Subcutaneous abdominal adipose tissue (tissue), 5 donors: ENCODE measurements at regions not wholly inside any gene's neighbourhood (a gene's known extent, or its start where the extent isn't known, plus 50 kb on each side); places are given as distances from the start of the nearest gene placed in this dataset.

Experiments
- H3K27ac ChIP-seq: one replicate; pipeline ENCODE4 v1.7.0; 2013; ENCODE audit warnings: low read depth, mild to moderate bottlenecking, inconsistent platforms, low read length, moderate library complexity
- H3K27me3 ChIP-seq, 5 donors: one replicate each; pipeline ENCODE4 v1.7.0; 2013; ENCODE audit warnings: low read length in 5 of 5, inconsistent platforms in 1 of 5; ENCODE audit not compliant: control insufficient read depth in 5 of 5, insufficient read depth in 4 of 5
- H3K36me3 ChIP-seq, 5 donors: one replicate each; pipeline ENCODE4 v1.7.0; 2013; ENCODE audit warnings: low read length in 5 of 5; ENCODE audit not compliant: control insufficient read depth in 5 of 5, insufficient read depth in 5 of 5
- H3K4me1 ChIP-seq, 5 donors: one replicate each; pipeline ENCODE4 v1.7.0; 2013; ENCODE audit warnings: low read length in 5 of 5, mild to moderate bottlenecking in 3 of 5, moderate library complexity in 1 of 5; ENCODE audit not compliant: control insufficient read depth in 5 of 5, insufficient read depth in 5 of 5
- H3K4me3 ChIP-seq, 5 donors: one replicate each; pipeline ENCODE4 v1.7.0; 2013; ENCODE audit warnings: low read length in 5 of 5, low read depth in 1 of 5
- H3K9ac ChIP-seq, 5 donors: one replicate each; pipeline ENCODE4 v1.7.0; 2013; ENCODE audit warnings: low read length in 5 of 5, mild to moderate bottlenecking in 4 of 5, moderate library complexity in 3 of 5
- H3K9me3 ChIP-seq, 5 donors: one replicate each; pipeline ENCODE4 v1.7.0; 2013; ENCODE audit warnings: low read length in 5 of 5; ENCODE audit not compliant: control insufficient read depth in 5 of 5
- donor health status: healthy.
- donor health status: healthy.
- donor health status: healthy.
- donor health status: healthy.
- donor health status: healthy.

GRCh38 chr6:105886066-105886813, 199.9 kb upstream of the PRDM1 start:
- H3K4me3 ChIP-seq, result no peak overlapping the region
- H3K9ac ChIP-seq, result no peak overlapping the region
- H3K9me3 ChIP-seq, result peaks cover 0 to 3% (median 0%) of the 10 kb centered on the region in 5 donors
- no peaks in the 10 kb centered on the region for H3K27me3 ChIP-seq
- H3K36me3 ChIP-seq, result no peaks in the 10 kb centered on the region
- peaks cover 0 to 20% (median 10%) of the 10 kb centered on the region in 5 donors for H3K4me1 ChIP-seq
- no peak overlapping the region for H3K27ac ChIP-seq

GRCh38 chr6:105884426-105884825, 201.7 kb upstream of the PRDM1 start:
- H3K27ac ChIP-seq, result no peak overlapping the region
- no peaks in the 10 kb centered on the region for H3K27me3 ChIP-seq
- no peak overlapping the region for H3K4me3 ChIP-seq
- H3K36me3 ChIP-seq, result no peaks in the 10 kb centered on the region
- H3K9me3 ChIP-seq, result no peaks in the 10 kb centered on the region
- H3K4me1 ChIP-seq, result peaks cover 0 to 20% (median 10%) of the 10 kb centered on the region in 5 donors
- no peak overlapping the region for H3K9ac ChIP-seq

GRCh38 chr6:105884011-105884410, 202.1 kb upstream of the PRDM1 start:
- Histone ChIP-seq H3K9me3 (no peaks in the 10 kb centered on the region), H3K4me1 (peaks cover 0 to 20% (median 10%) of the 10 kb centered on the region in 5 donors), H3K9ac (no peak overlapping the region), H3K27me3 (no peaks in the 10 kb centered on the region), H3K4me3 (no peak overlapping the region), H3K36me3 (no peaks in the 10 kb centered on the region), H3K27ac (no peak overlapping the region)

GRCh38 chr6:105882828-105883227, 203.3 kb upstream of the PRDM1 start:
- H3K27ac ChIP-seq, result no peak overlapping the region
- no peaks in the 10 kb centered on the region for H3K36me3 ChIP-seq
- H3K27me3 ChIP-seq, result no peaks in the 10 kb centered on the region
- peaks cover 0 to 20% (median 10%) of the 10 kb centered on the region in 5 donors for H3K4me1 ChIP-seq
- H3K4me3 ChIP-seq, result no peak overlapping the region
- H3K9ac ChIP-seq, result no peak overlapping the region
- H3K9me3 ChIP-seq, result no peaks in the 10 kb centered on the region

- peaks cover 0 to 20% (median 10%) of the 10 kb centered on the region in 5 donors for H3K4me1 ChIP-seq
- no peak overlapping the region for H3K9ac ChIP-seq
- no peak overlapping the region for H3K4me3 ChIP-seq
- H3K9me3 ChIP-seq, result no peaks in the 10 kb centered on the region
- H3K27ac ChIP-seq, result no peak overlapping the region
- no peaks in the 10 kb centered on the region for H3K27me3 ChIP-seq
- no peaks in the 10 kb centered on the region for H3K36me3 ChIP-seq
Observed at GRCh38 chr6:105882121-105882803, 203.9 kb upstream of the PRDM1 start.

GRCh38 chr6:105881608-105882007, 204.5 kb upstream of the PRDM1 start:
- peaks cover 0 to 20% (median 10%) of the 10 kb centered on the region in 5 donors for H3K4me1 ChIP-seq
- no peaks in the 10 kb centered on the region for H3K9me3 ChIP-seq
- no peak overlapping the region for H3K4me3 ChIP-seq
- no peaks in the 10 kb centered on the region for H3K27me3 ChIP-seq
- H3K27ac ChIP-seq, result no peak overlapping the region
- H3K9ac ChIP-seq, result no peak overlapping the region
- H3K36me3 ChIP-seq, result no peaks in the 10 kb centered on the region

- no peaks in the 10 kb centered on the region for H3K36me3 ChIP-seq
- H3K9ac ChIP-seq, result no peak overlapping the region
- no peak overlapping the region for H3K4me3 ChIP-seq
- peaks cover 0 to 25% (median 6%) of the 10 kb centered on the region in 5 donors for H3K4me1 ChIP-seq
- no peaks in the 10 kb centered on the region for H3K27me3 ChIP-seq
- H3K27ac ChIP-seq, result no peak overlapping the region
- no peaks in the 10 kb centered on the region for H3K9me3 ChIP-seq
Observed at GRCh38 chr6:105880030-105880492, 206.1 kb upstream of the PRDM1 start.

- Histone ChIP-seq H3K9ac (no peak overlapping the region), H3K4me1 (peaks cover 0 to 22% (median 6%) of the 10 kb centered on the region in 5 donors), H3K27me3 (no peaks in the 10 kb centered on the region), H3K36me3 (no peaks in the 10 kb centered on the region), H3K27ac (no peak overlapping the region), H3K4me3 (no peak overlapping the region), H3K9me3 (no peaks in the 10 kb centered on the region)
Observed at GRCh38 chr6:105879146-105879545, 207.0 kb upstream of the PRDM1 start.

GRCh38 chr6:105875974-105876640, 210.0 kb upstream of the PRDM1 start:
- peaks cover 0 to 16% (median 3%) of the 10 kb centered on the region in 5 donors for H3K4me1 ChIP-seq
- no peaks in the 10 kb centered on the region for H3K9me3 ChIP-seq
- H3K9ac ChIP-seq, result no peak overlapping the region
- H3K27me3 ChIP-seq, result no peaks in the 10 kb centered on the region
- no peak overlapping the region for H3K27ac ChIP-seq
- no peaks in the 10 kb centered on the region for H3K36me3 ChIP-seq
- no peak overlapping the region for H3K4me3 ChIP-seq
